ENCODE measurements at regions not wholly inside any gene's neighbourhood (a gene's known extent, or its start where the extent isn't known, plus 50 kb on each side); places are given as distances from the start of the nearest gene placed in this dataset.

GRCh38 chr4:14247767-14248166 lies 620.2 kb upstream of the BOD1L1 start:
- TF ChIP-seq POLR2A (IDR thresholded peaks at IDR 0.05) = no peak
- no peak for TF ChIP-seq POLR2AphosphoS5 (IDR thresholded peaks at IDR 0.05)
- no peak for TF ChIP-seq CTCF (IDR thresholded peaks at IDR 0.05 in 8 of 11, conservative IDR thresholded peaks at IDR 0.05 in 3 of 11)
- Histone ChIP-seq H3K36me3 (no peaks in the 10 kb centered on the region), H3K4me1 (no peaks in the 10 kb centered on the region), H3K4me3 (no peak overlapping the region), H3K27me3 (replicated peaks in 1 of 7) (no peaks in the 10 kb centered on the region), H3K9me3 (peaks cover 0 to 5% (median 0%) of the 10 kb centered on the region in 8 donors), H3K27ac (no peak overlapping the region)
- intact Hi-C loops (cut with DNase I; ENCODE audit: low total_unique reads) = no loop called here
- DNase-seq = no peak
- WGBS, 5 donors = 75 to 84% (median 82%) methylated on average over 3 of the region's 3 CpGs

- Histone ChIP-seq H3K4me1 (no peaks in the 10 kb centered on the region), H3K27ac (no peak overlapping the region), H3K27me3 (replicated peaks in 1 of 7) (no peaks in the 10 kb centered on the region), H3K9me3 (peaks cover 0 to 10% (median 0%) of the 10 kb centered on the region in 8 donors), H3K4me3 (no peak overlapping the region), H3K36me3 (no peaks in the 10 kb centered on the region)
- 71 to 85% (median 81%) methylated on average over 1 of the region's 1 CpG for WGBS, 5 donors
- intact Hi-C loops (cut with DNase I; ENCODE audit: low total_unique reads) = no loop called here
- DNase-seq = no peak
- TF ChIP-seq POLR2A (IDR thresholded peaks at IDR 0.05) (no peak), CTCF (IDR thresholded peaks at IDR 0.05 in 8 of 11, conservative IDR thresholded peaks at IDR 0.05 in 3 of 11) (no peak), POLR2AphosphoS5 (IDR thresholded peaks at IDR 0.05) (no peak)
Measured at GRCh38 chr4:14249226-14249625, 621.7 kb upstream of the BOD1L1 start.

GRCh38 chr4:14254252-14254651 lies 626.7 kb upstream of the BOD1L1 start:
- 80 to 90% (median 87%) methylated on average over 4 of the region's 4 CpGs for WGBS, 5 donors
- intact Hi-C loops (cut with DNase I; ENCODE audit: low total_unique reads) = no loop called here
- DNase-seq = no peak

GRCh38 chr4:14254926-14255325 lies 627.4 kb upstream of the BOD1L1 start:
- no peaks in the 10 kb centered on the region for H3K36me3 ChIP-seq
- H3K9me3 ChIP-seq = peaks cover 0 to 10% (median 0%) of the 10 kb centered on the region in 8 donors
- H3K27me3 ChIP-seq (replicated peaks in 1 of 7) = no peaks in the 10 kb centered on the region
- H3K4me3 ChIP-seq = no peak overlapping the region
- DNase-seq = no peak
- WGBS, 5 donors = 90 to 100% (median 100%) methylated on average over 1 of the region's 1 CpG
- intact Hi-C loops (cut with DNase I; ENCODE audit: low total_unique reads) = no loop called here
- no peaks in the 10 kb centered on the region for H3K4me1 ChIP-seq
- no peak for TF ChIP-seq CTCF (IDR thresholded peaks at IDR 0.05 in 8 of 11, conservative IDR thresholded peaks at IDR 0.05 in 3 of 11)
- no peak for TF ChIP-seq POLR2A (IDR thresholded peaks at IDR 0.05)
- no peak for TF ChIP-seq POLR2AphosphoS5 (IDR thresholded peaks at IDR 0.05)
- H3K27ac ChIP-seq = no peak overlapping the region

More at GRCh38 chr4:14254252-14254651, 626.7 kb upstream of the BOD1L1 start:
- TF ChIP-seq CTCF (IDR thresholded peaks at IDR 0.05 in 8 of 11, conservative IDR thresholded peaks at IDR 0.05 in 3 of 11) (peak in 9 of 11 experiments; percentile 26 to 63 (median 58)), POLR2A (IDR thresholded peaks at IDR 0.05) (no peak)
- H3K9me3 ChIP-seq = peaks cover 0 to 10% (median 0%) of the 10 kb centered on the region in 8 donors
- H3K36me3 ChIP-seq = no peaks in the 10 kb centered on the region
- no peaks in the 10 kb centered on the region for H3K4me1 ChIP-seq
- H3K27ac ChIP-seq = no peak overlapping the region
- H3K27me3 ChIP-seq (replicated peaks in 1 of 7) = no peaks in the 10 kb centered on the region
- H3K4me3 ChIP-seq = no peak overlapping the region

All from spleen (tissue), 11 donors.